ENCODE measurements at regions not wholly inside any gene's neighbourhood (a gene's known extent, or its start where the extent isn't known, plus 50 kb on each side); places are given as distances from the start of the nearest gene placed in this dataset.

DNA sequence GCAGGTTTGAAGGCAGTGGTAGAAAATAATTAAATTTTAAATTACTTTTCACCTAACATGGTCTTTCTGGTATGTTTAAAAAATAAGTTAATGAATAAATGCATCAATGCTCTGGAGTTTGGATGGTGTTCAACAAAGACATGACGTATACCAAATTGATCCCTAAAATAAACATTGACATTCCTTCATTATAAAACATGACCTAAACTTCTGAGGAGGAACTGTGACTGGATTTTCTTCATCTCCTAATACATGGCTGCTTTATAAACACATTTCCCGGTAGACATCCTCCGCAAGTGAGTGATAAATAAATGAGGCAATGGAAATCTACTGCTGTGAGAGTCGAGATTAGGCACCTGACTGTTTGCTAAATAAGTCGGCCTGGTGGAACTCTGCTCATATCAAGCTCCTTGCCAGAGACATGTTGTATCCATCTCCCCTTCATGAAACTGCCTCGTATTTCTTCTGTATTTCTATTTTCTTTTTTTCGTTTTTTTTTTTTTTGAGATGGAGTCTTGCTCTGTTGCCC lies 362.3 kb downstream of the RNF144A start:
- TF ChIP-seq, protein P1, sequence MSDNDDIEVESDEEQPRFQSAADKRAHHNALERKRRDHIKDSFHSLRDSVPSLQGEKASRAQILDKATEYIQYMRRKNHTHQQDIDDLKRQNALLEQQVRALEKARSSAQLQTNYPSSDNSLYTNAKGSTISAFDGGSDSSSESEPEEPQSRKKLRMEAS (IDR thresholded peaks at IDR 0.05) = no peak
- TF ChIP-seq, protein P2, sequence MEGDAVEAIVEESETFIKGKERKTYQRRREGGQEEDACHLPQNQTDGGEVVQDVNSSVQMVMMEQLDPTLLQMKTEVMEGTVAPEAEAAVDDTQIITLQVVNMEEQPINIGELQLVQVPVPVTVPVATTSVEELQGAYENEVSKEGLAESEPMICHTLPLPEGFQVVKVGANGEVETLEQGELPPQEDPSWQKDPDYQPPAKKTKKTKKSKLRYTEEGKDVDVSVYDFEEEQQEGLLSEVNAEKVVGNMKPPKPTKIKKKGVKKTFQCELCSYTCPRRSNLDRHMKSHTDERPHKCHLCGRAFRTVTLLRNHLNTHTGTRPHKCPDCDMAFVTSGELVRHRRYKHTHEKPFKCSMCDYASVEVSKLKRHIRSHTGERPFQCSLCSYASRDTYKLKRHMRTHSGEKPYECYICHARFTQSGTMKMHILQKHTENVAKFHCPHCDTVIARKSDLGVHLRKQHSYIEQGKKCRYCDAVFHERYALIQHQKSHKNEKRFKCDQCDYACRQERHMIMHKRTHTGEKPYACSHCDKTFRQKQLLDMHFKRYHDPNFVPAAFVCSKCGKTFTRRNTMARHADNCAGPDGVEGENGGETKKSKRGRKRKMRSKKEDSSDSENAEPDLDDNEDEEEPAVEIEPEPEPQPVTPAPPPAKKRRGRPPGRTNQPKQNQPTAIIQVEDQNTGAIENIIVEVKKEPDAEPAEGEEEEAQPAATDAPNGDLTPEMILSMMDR (IDR thresholded peaks at IDR 0.05; ENCODE audit: low read depth, low read length, missing input control) = no peak
- TF ChIP-seq, protein P3, sequence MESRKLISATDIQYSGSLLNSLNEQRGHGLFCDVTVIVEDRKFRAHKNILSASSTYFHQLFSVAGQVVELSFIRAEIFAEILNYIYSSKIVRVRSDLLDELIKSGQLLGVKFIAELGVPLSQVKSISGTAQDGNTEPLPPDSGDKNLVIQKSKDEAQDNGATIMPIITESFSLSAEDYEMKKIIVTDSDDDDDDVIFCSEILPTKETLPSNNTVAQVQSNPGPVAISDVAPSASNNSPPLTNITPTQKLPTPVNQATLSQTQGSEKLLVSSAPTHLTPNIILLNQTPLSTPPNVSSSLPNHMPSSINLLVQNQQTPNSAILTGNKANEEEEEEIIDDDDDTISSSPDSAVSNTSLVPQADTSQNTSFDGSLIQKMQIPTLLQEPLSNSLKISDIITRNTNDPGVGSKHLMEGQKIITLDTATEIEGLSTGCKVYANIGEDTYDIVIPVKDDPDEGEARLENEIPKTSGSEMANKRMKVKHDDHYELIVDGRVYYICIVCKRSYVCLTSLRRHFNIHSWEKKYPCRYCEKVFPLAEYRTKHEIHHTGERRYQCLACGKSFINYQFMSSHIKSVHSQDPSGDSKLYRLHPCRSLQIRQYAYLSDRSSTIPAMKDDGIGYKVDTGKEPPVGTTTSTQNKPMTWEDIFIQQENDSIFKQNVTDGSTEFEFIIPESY (IDR thresholded peaks at IDR 0.05) = no peak
- TF ChIP-seq RAD21 (IDR thresholded peaks at IDR 0.05) (no peak), TAF1 (conservative IDR thresholded peaks at IDR 0.05) (no peak), GABPA (IDR thresholded peaks at IDR 0.05 in 1 of 2, conservative IDR thresholded peaks at IDR 0.05 in 1 of 2) (no peak), EGR1 (IDR thresholded peaks at IDR 0.05; ENCODE audit: low read depth in 2 of 2) (no peak), YY1 (IDR thresholded peaks at IDR 0.05) (no peak), RXRA (IDR thresholded peaks at IDR 0.05) (no peak), HNF4A (conservative IDR thresholded peaks at IDR 0.05) (no peak), REST (IDR thresholded peaks at IDR 0.05) (no peak)
- TF ChIP-seq, protein P4, sequence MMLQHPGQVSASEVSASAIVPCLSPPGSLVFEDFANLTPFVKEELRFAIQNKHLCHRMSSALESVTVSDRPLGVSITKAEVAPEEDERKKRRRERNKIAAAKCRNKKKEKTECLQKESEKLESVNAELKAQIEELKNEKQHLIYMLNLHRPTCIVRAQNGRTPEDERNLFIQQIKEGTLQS (IDR thresholded peaks at IDR 0.05) = no peak
